ENCODE measurements at regions not wholly inside any gene's neighbourhood (a gene's known extent, or its start where the extent isn't known, plus 50 kb on each side); places are given as distances from the start of the nearest gene placed in this dataset.

DNA sequence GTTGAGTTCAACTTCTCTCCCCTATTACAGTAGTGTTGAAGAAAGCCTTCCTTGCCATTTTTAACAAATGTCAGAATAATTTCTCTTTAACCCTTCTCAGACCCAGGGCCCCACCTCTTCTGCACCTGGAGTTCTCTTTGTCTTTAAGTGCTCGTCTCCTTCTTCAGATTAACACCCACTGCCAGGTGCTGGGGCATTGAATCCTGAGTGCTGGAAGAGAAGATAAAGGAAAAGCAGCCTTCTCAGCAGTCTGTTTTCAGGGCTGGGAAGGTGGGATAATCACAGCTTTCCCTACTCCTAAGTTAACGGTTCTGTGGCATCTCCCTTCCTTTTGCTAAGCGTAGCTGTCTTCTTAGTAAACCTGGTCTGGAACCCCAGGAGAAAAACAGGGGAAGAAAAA lies 114.6 kb upstream of the TAB2 start:
- Histone ChIP-seq H3K4me3 (no peak overlapping the region), H3K27ac (no peak overlapping the region), H3K27me3 (peaks cover 0 to 3% (median 0%) of the 10 kb centered on the region in 4 donors), H3K4me1 (no peaks in the 10 kb centered on the region), H3K9me3 (peaks cover 0 to 3% (median 0%) of the 10 kb centered on the region in 3 donors), H3K36me3 (no peaks in the 10 kb centered on the region)
- TF ChIP-seq, protein P1, sequence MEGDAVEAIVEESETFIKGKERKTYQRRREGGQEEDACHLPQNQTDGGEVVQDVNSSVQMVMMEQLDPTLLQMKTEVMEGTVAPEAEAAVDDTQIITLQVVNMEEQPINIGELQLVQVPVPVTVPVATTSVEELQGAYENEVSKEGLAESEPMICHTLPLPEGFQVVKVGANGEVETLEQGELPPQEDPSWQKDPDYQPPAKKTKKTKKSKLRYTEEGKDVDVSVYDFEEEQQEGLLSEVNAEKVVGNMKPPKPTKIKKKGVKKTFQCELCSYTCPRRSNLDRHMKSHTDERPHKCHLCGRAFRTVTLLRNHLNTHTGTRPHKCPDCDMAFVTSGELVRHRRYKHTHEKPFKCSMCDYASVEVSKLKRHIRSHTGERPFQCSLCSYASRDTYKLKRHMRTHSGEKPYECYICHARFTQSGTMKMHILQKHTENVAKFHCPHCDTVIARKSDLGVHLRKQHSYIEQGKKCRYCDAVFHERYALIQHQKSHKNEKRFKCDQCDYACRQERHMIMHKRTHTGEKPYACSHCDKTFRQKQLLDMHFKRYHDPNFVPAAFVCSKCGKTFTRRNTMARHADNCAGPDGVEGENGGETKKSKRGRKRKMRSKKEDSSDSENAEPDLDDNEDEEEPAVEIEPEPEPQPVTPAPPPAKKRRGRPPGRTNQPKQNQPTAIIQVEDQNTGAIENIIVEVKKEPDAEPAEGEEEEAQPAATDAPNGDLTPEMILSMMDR (IDR thresholded peaks at IDR 0.05): no peak
- no peak for TF ChIP-seq POLR2A (IDR thresholded peaks at IDR 0.05)
- 89% methylated on average over 3 of the region's 3 CpGs; no CpG with 5 or more reads in 1 of the 2 donors for WGBS, 2 donors
- intact Hi-C loops (cut with DNase I): no loop called here
- no peak for DNase-seq

DNA sequence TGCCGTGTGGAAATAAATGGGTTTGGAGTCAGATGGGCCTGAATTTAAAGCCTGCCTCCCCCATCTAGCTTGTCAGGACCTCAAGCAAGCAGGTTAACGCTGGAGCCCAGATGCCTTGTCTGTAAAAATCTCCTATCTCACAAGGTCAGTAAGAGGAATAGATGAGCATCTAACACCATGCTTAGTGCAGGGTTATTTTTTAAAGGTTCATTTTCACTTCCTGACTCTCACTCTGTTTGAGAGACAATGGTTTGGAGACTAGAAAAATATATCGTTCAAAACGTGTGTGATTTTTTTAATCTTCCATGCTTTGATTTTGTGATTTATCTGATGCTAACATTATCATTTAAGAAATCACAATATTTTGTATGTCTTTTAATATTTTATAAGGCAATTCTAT lies 114.0 kb upstream of the TAB2 start:
- H3K4me3 ChIP-seq: no peak overlapping the region
- H3K9me3 ChIP-seq: peaks cover 0 to 3% (median 0%) of the 10 kb centered on the region in 3 donors
- no peak for DNase-seq
- no peak overlapping the region for H3K27ac ChIP-seq
- H3K36me3 ChIP-seq: no peaks in the 10 kb centered on the region
- H3K27me3 ChIP-seq: peaks cover 0 to 7% (median 0%) of the 10 kb centered on the region in 4 donors
- 65 to 75% methylated on average over 4 of the region's 4 CpGs for WGBS, 2 donors
- H3K4me1 ChIP-seq: no peaks in the 10 kb centered on the region
- intact Hi-C loops (cut with DNase I): no loop called here
- TF ChIP-seq POLR2A (IDR thresholded peaks at IDR 0.05): no peak
- TF ChIP-seq, protein P1 (IDR thresholded peaks at IDR 0.05): no peak

DNA sequence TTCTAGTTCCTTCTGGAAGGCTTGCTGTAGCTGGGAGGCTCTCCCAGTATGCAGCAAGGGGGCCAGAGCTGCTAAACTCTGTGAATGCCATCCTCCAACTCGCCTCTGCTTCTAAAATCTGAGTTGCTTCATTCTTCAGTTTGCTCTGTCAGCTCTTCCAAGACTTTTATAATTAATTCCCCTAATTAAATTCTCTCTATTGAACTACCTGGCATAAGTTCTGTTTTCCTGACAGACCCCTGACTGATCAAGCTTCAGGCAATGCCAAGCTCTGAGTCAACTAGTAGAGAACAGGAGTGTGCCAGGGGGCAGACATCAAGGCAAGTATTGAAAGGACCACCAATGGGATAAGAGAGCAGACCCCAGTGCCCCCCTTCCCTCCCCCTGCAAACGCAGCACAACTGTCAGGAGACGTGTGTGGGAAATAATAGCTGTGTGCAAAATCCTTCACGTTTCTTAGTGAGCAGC lies 109.3 kb upstream of the TAB2 start:
- intact Hi-C loops (cut with DNase I): no loop called here
- 70 to 88% methylated on average over 1 to 4 of the region's 4 CpGs for WGBS, 2 donors

DNA sequence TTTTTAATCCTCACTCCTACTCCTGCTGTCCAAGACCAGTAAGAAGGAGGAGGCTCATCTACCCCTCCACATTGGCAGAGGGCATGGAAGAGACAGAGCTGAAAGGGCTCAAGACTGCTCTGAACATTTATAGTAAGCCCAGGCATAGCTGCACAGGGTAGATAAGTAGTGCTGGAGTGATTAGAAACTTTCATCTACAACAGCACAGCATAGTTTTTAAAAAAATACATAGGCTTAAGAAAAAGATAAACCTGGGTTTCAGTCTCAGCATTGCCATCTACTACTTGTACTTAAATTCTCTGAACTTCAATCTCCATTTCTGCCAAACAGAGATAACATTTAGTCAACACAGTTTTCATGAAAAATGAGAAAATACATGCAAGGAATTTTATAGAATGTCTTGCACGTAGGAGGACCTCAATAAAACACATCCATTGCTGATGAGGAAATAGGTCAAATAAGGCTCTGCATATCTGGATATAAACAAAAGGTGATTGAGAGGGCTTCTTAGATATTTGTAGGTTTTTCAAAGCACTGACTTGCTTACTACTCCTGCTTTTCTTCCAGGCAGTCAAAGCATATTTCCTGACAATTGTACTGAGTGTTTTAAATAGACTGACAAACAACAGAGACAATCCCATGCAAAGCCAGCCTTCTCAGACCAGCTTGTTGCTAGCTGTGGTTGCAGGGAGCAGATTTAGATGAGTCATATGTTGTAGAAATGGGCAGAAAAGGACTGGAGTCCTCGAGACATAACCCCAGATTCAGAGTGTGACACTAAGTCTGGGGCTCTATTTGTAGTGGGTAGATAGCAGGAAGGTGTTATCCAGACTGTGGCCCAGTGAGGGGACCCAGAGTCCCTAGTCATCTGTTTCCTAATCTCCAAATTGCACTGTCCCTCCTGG lies 107.4 kb upstream of the TAB2 start:
- H3K4me1 ChIP-seq: peaks cover 0 to 7% (median 0%) of the 10 kb centered on the region in 3 donors
- 34 to 43% methylated on average over 2 of the region's 2 CpGs for WGBS, 2 donors
- H3K4me3 ChIP-seq: no peak overlapping the region
- intact Hi-C loops (cut with DNase I): no loop called here
- no peaks in the 10 kb centered on the region for H3K36me3 ChIP-seq
- H3K9me3 ChIP-seq: no peaks in the 10 kb centered on the region
- H3K27me3 ChIP-seq: peaks cover 0 to 7% (median 0%) of the 10 kb centered on the region in 4 donors
- H3K27ac ChIP-seq: no peak overlapping the region
- no peak for DNase-seq
- no peak for TF ChIP-seq POLR2A (IDR thresholded peaks at IDR 0.05)
- TF ChIP-seq, protein P1 (IDR thresholded peaks at IDR 0.05): no peak

More for the DNA sequence above, 109.3 kb upstream of the TAB2 start:
- no peaks in the 10 kb centered on the region for H3K9me3 ChIP-seq
- TF ChIP-seq POLR2A (IDR thresholded peaks at IDR 0.05): no peak
- TF ChIP-seq, protein P1 (IDR thresholded peaks at IDR 0.05): no peak
- no peak for DNase-seq
- H3K27ac ChIP-seq: no peak overlapping the region
- no peaks in the 10 kb centered on the region for H3K36me3 ChIP-seq
- H3K4me1 ChIP-seq: peaks cover 0 to 7% (median 0%) of the 10 kb centered on the region in 3 donors
- H3K27me3 ChIP-seq: peaks cover 0 to 7% (median 0%) of the 10 kb centered on the region in 4 donors
- H3K4me3 ChIP-seq: no peak overlapping the region

DNA sequence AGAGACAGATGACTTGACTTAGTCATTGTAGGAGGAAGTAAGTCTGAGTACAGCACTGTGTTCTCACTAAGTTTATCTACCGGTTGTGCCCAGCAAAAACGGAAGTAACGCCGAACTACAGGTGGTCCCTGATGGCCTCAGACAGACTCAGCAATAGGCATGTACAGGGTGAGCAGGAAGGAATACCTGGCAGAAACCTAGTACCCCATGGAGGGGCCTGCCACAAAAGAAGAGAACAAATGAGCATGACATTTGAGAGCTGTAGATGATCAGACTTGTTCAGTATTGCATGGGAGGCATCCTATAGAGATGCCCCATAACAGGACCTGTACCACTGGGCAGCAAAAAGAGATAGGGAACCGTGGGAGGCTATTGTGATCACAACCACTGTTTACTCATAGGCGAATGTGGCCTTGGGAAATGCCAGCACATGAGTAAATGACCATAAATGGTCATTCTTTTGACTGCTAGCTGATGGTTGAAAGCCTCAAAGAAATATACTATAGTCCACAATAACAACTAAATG lies 106.4 kb upstream of the TAB2 start:
- WGBS, 2 donors: 66 to 71% methylated on average over 6 of the region's 6 CpGs
- Histone ChIP-seq H3K4me1 (peaks cover 0 to 7% (median 0%) of the 10 kb centered on the region in 3 donors), H3K4me3 (no peak overlapping the region), H3K9me3 (no peaks in the 10 kb centered on the region), H3K36me3 (no peaks in the 10 kb centered on the region), H3K27me3 (peaks cover 0 to 7% (median 0%) of the 10 kb centered on the region in 4 donors), H3K27ac (no peak overlapping the region)
- DNase-seq: no peak
- intact Hi-C loops (cut with DNase I): no loop called here
- no peak for TF ChIP-seq POLR2A (IDR thresholded peaks at IDR 0.05)
- TF ChIP-seq, protein P1 (IDR thresholded peaks at IDR 0.05): no peak
